Stimulated activated CD8-positive, alpha-beta memory T cell treated with anti-CD3 and anti-CD28 coated beads, Interleukin-7, amount 100 ng/mL, for 48 hours (primary cell): ENCODE measurements at regions not wholly inside any gene's neighbourhood (a gene's known extent, or its start where the extent isn't known, plus 50 kb on each side); places are given as distances from the start of the nearest gene placed in this dataset.

Experiments used
- DNase-seq, 2 donors: peaks; one replicate each; pipeline ENCODE4 v3.0.0-alpha.2; 2020; ENCODE audit warnings: low read depth in 1 of 2; ENCODE audit errors: extremely low read depth in 1 of 2

GRCh38 chr4:178917756-178918155 is 1475.5 kb upstream of the AGA start:
- DNase-seq = no peak

DNA sequence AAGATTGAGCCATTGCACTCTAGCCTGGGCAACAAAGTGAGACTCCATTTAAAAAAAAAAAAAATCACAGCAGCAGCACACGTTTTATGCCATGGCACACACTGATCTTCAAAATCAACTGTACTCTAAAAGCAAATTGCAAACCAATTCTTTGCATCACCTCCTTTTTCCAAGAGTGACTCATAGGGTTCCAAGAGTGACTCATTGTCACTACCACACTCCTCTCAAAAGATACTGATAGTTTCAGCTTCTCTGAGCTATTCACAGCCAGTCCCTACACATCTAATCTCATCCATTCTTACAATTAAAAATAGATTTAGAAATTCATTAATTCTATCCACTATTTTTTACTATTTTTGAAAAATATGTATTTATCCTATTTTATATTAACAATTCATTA is 1494.9 kb upstream of the AGA start:
- DNase-seq = no peak

- DNase-seq = no peak
Observed at GRCh38 chr4:178941975-178942374, 1499.7 kb upstream of the AGA start.

GRCh38 chr4:178953447-178954120 is 1511.3 kb upstream of the AGA start:
- no peak for DNase-seq

DNA sequence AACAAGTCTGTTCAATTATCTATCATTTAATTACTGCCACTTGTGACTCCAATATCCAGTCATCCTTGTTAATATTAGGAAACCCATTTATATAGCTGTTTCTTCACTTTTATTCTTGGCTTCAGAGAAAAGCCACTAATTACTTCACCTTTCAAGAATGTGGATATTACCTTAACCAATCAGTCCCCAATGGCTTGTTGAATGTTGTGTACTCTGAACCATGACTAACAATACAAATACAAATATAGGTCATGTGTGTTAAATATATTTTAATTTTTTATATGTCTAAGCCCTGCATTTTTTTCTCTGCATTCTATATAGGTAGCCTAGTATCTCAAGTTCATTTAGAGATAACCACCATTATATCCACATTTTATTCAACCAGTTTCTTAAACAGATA is 1513.4 kb upstream of the AGA start:
- DNase-seq = no peak

DNA sequence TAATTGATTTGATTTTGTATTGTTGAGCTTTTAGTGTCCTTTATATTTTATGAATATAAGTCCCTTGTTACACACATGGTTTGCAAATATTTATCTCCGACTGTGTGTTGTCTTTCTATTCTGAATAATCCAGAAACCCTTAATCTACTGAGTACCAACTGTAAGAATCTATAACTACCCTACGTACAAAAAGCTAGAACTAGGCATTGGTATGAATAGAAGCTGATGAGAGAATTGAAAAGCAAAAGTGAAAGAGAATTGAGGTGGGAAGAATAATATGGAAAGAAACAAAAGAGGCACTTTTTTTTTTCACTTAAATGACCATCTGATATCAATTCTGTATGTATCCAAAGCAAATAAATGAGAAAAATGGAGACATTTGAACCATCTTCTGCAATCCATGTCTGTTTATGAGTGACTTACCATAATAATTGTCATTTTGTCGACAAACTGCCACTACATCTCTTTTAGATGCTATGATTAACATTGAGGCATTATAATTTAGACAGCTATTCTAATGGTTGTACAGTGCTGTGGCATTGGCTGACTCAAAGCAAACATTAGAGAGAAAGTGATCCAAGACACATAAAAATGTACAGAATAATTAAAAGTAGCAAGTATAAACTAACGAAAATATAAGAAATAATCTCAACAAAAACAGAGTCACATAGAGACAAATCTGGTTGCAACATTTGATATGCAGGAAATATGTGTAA is 1516.6 kb upstream of the AGA start:
- no peak for DNase-seq

GRCh38 chr4:178963446-178964045 is 1521.3 kb upstream of the AGA start:
- no peak for DNase-seq

GRCh38 chr4:178966644-178967043 is 1524.4 kb upstream of the AGA start:
- no peak for DNase-seq

DNA sequence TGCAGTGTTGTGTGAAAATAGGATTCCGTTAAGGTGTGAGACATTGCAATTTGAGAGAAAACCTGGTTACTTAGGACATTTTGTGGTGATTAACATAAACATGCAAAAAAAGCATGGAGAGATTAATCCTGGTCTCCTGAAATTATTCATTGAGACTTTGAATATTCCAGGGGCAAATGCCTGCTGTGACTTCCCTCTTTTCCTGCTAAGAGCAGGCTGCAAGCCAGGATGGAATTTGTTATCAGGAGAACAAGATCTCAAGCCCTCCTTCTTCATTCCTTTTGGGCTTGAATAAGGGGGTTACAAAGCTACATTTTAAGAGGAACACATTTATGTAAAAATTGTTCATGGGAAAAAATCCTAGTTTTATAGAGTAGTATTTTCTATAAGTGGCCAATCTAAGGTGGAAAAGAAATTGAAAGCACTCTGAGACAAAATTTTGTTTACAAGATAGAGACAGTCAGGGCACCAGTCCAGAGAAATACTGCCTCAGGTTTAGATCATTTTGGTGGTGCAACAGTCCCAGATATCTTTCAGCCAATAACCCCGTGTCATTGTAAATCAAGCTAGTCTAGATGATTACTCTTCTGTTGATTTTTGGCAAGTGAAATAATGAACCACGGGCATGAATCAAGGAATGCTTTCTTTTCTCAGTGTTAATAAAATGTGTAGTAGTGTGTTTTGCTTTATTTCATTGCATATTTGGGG is 1528.3 kb upstream of the AGA start:
- no peak for DNase-seq

DNA sequence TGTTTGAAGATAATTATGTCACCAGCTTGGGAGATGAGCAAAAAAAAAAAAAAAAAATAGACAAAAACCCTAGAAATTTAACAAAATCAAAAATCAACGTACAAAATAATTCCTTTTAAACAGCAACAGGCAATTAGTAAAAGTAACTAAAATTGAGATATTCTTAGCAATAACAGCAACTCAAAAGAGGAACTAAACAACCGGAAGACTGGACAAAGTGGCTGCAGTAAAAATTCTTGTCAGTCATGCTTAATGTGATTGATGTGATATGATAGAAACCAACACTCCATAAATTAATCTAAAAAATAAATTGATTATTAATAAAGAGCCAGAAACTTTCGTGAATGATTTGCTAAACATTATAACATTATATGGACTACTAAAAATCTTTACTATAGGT is 1534.6 kb upstream of the AGA start:
- DNase-seq = no peak

DNA sequence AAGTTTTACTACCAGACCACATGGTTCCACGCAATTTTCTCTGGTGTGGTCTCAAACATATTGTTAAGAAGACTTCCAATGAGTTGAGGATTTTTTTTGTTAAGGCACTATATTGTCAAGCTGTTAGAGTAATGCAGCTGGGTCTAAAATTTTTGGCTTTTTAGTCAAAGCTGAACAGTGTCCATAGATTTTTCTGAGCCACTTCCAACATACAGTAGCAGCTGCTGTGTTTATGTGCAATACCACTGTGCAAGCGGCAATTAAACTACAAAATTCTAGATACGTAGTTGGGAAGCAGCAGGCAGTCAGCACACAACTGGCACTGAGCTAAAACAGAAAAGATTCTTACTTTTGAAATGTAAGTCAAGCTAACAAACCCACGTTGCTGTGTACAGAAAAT is 1551.1 kb upstream of the AGA start:
- DNase-seq = no peak

DNA sequence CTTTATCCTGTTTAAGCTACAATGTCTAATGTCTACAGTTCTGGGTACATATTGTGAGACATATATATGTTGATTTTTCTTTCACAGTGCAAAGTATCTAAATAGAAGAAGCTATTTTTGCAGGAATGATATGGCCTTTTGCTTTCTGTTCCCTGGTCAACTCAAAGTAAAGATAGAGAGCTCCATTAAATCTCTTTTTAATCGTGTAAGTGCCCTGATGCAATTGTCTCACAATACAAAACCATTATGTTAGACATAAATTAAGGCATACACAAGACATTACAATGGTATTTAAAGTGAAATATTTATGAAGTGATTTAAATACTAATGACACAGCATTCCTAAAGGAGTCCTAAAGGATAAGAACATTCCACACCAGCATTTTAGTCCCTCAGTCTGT is 1559.7 kb upstream of the AGA start:
- no peak for DNase-seq

DNA sequence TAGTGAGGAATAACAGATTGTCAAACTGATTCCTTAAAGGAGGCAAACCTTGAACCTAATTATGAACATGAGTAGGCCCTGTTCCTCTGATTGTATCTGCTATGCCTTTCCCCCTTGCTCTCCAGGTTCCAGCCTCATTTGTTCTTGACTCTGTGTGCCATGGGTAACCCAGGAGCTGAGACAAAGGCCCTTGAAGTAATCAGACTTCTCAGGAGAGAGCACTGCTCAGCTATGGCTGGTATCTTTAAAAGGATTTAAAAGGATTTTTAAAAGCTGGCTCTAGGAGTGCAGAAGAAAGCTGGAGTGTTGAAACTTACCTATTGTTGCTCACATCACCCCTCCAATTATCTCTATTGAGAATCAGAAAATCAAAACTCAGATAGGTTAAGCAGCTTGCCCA is 1565.5 kb upstream of the AGA start:
- DNase-seq = no peak

DNA sequence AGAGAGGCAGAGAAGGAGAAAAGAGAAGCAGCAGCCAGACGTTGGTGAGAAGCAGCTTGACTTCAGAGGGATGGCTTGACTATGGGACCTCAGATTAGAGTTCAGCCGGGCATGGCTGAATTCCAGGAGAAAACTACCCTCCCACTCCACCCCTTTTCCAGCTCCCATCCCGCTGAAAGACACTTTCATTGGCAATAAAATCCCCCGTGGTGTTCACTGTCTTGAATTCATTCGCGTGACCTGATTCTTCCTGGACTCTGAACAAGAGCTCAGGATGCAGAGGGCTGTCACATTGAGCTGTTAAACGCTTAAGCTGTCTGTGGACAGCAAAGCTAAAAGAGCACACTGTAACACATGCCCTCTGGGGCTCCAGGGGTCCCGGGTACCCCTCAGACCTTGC is 1575.3 kb upstream of the AGA start:
- DNase-seq = no peak

GRCh38 chr4:179027569-179027968 is 1585.3 kb upstream of the AGA start:
- DNase-seq = no peak

DNA sequence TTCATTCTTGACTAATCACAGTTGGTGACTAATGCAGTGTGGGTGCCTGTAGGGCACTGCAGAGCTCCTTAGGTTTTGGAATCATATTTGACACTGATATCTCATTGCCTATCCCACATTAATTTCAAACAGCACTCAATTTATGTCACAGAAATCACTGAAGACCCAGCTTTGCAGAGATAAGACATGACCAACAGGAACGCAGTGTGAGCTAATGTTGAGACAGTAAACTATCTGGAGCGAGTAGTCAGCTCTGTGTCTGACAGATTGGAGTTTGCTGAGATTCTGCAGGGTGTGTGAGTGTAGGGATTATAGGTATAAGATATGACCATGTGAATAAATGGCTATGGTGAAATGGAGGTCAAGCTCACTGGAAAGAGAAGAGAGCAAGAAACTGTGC is 1586.1 kb upstream of the AGA start:
- DNase-seq = no peak

DNA sequence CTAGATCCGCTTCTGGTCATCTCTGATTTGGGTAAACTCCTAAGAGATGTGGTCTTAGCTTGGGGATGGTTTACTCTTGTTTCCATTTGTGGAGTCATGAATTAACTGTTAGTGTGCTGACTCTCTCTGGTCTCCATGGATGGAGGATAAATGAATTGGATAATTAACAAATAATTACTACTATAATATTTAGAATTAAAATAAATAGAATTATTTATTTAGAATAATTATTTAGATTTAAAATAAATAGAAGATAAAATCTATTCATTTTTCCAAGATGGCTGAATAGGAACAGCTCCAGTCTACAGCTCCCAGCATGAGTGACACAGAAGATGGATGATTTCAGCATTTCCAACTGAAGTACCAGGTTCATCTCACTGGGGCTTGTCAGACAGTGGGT is 1587.4 kb upstream of the AGA start:
- no peak for DNase-seq

DNA sequence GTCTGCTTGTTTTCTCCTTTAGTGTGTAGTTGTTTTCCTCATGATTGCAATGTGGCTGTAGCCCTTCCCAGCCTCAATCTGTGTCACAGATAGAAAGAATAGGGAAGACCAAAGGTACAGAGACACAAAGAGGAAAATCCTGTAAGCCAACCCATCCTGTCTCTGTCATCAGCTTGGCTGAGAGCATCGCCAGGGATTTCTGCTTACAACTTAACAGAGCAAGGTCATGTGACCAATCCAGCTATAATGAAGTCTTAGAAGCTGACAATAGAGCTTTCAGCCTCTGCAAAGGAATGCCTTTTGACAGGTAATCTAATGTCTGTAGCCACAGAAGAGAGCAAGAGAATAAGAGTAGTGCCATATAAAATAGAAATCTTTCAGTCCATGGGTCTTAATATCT is 1598.0 kb upstream of the AGA start:
- no peak for DNase-seq

DNA sequence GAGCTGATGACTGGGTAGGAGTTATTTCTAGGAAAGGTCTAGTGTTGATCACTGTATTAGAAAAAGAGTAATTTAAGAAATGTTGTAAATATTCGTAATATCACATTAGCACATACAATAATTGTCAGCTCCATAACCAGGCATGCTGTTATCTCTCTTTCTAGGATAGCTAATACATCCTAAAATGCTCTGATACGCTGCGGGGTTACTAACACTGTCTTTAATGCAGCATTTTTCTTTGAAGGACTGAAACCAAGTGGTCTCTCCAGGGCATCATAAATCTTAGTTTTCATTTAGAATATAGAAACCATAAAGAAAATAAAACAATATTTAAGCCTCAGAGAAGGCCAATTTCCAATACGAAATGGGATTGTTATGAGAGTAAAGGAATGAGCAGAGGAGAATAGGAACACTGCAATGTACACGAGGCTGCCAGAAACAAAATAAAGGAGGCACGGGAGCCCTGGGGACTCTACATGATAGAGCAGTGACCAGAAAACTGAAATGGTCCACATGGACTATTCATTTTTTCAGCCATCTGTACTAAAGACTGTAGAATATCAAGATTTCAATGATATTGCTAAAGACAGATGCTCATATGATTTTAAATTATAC is 1606.7 kb upstream of the AGA start:
- DNase-seq = no peak

GRCh38 chr4:179051206-179051605 is 1609.0 kb upstream of the AGA start:
- DNase-seq = no peak

DNA sequence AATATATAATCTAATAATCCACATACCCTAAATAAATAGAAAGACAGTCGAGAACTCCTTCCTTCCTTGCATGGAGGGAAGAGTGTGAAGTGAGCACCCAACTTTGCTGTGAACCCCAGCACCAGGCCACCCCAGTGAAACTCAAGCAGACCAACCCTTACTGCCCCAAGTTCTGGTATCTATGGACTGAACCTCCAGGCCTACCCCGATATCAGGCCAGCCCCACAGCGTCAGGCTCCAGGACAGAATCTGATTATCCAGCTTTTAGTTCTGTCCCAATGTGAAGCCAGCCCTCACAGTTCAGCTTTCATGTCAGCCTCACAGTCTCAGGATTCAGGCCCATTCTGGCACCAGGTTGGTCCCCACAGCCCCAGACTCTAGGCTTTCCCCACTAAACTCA is 1617.2 kb upstream of the AGA start:
- no peak for DNase-seq
